NB4 (cell line): ENCODE measurements at regions not wholly inside any gene's neighbourhood (a gene's known extent, or its start where the extent isn't known, plus 50 kb on each side); places are given as distances from the start of the nearest gene placed in this dataset.

Experiments used
- MYC ChIP-seq: IDR thresholded peaks from 2 replicates; pipeline ENCODE4 v1.6.1; 2011; ENCODE audit warnings: low read depth, low read length
- POLR2A ChIP-seq: IDR thresholded peaks from 2 replicates; pipeline ENCODE4 v1.6.1; 2011; ENCODE audit warnings: mild to moderate bottlenecking; ENCODE audit not compliant: insufficient read length; ENCODE audit errors: extremely low read depth
- TF ChIP-seq, protein P1 (sequence below): IDR thresholded peaks from one replicate; pipeline ENCODE4 v1.5.1; 2012; ENCODE audit warnings: low read depth, low read length

DNA sequence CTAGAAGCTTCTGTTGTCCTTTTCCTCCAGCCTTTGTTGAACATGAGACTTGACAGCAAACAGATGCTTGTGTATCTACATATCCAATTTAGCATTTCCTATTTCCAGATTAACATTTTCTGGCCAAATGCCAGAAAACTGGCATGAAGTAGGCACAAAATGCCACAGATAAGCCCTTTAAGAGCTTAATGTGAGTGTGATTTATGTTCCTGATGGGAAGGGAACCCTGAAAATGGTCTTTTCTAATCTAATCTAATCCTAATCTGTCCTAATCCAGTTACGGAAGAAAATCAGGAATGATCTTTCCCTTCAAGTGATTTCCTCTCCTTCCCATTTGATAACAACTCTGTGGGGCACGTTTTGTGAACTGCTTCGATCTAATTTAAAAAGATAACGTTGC lies 133.0 kb upstream of the C1QTNF7 start:
- TF ChIP-seq MYC (no peak), POLR2A (no peak)
- TF ChIP-seq, protein P1, sequence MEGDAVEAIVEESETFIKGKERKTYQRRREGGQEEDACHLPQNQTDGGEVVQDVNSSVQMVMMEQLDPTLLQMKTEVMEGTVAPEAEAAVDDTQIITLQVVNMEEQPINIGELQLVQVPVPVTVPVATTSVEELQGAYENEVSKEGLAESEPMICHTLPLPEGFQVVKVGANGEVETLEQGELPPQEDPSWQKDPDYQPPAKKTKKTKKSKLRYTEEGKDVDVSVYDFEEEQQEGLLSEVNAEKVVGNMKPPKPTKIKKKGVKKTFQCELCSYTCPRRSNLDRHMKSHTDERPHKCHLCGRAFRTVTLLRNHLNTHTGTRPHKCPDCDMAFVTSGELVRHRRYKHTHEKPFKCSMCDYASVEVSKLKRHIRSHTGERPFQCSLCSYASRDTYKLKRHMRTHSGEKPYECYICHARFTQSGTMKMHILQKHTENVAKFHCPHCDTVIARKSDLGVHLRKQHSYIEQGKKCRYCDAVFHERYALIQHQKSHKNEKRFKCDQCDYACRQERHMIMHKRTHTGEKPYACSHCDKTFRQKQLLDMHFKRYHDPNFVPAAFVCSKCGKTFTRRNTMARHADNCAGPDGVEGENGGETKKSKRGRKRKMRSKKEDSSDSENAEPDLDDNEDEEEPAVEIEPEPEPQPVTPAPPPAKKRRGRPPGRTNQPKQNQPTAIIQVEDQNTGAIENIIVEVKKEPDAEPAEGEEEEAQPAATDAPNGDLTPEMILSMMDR, result no peak
